SJCRH30 (cell line): ENCODE measurements at regions not wholly inside any gene's neighbourhood (a gene's known extent, or its start where the extent isn't known, plus 50 kb on each side); places are given as distances from the start of the nearest gene placed in this dataset.
A peak's percentile ranks its signal among the peaks of the same experiment; 100 is the strongest.

Experiments used
- DNase-seq, 2 experiments: peaks; one replicate each; pipeline ENCODE4 v3.0.0-alpha.2; 2015 to 2020
- H3K27ac ChIP-seq: fragments of 250-450 bp; sonication (Bioruptor Pico); 2 replicates; pipeline ENCODE4 v1.5.1; 2020; ENCODE audit warnings: mild to moderate bottlenecking, moderate library complexity
- H3K27me3 ChIP-seq: fragments of 250-450 bp; sonication (Bioruptor Pico); 2 replicates; pipeline ENCODE4 v1.5.1; 2020; ENCODE audit warnings: mild to moderate bottlenecking, moderate library complexity
- H3K36me3 ChIP-seq: fragments of 250-450 bp; sonication (Bioruptor Pico); 2 replicates; pipeline ENCODE4 v1.5.1; 2020; ENCODE audit warnings: mild to moderate bottlenecking, moderate library complexity
- H3K4me1 ChIP-seq: fragments of 250-450 bp; sonication (Bioruptor Pico); 2 replicates; pipeline ENCODE4 v1.5.1; 2020; ENCODE audit warnings: mild to moderate bottlenecking, moderate library complexity
- H3K4me3 ChIP-seq: fragments of 250-450 bp; sonication (Bioruptor Pico); 2 replicates; pipeline ENCODE4 v1.5.1; 2020; ENCODE audit warnings: mild to moderate bottlenecking, moderate library complexity
- H3K9me3 ChIP-seq: fragments of 250-450 bp; sonication (Bioruptor Pico); replicated peaks from 2 replicates; pipeline ENCODE4 v1.5.1; 2020; ENCODE audit warnings: mild to moderate bottlenecking, moderate library complexity

- DNase-seq = no peak
- H3K36me3 ChIP-seq = no peaks in the 10 kb centered on the region
- no peak overlapping the region for H3K4me3 ChIP-seq
- H3K4me1 ChIP-seq = no peaks in the 10 kb centered on the region
- no peaks in the 10 kb centered on the region for H3K9me3 ChIP-seq
- H3K27ac ChIP-seq = no peak overlapping the region
- no peaks in the 10 kb centered on the region for H3K27me3 ChIP-seq
These were observed 805.3 kb downstream of the SEMA5A start for GRCh38 chr5:8740595-8740994.

GRCh38 chr5:8749556-8749955 is 796.3 kb downstream of the SEMA5A start:
- no peak for DNase-seq
- Histone ChIP-seq H3K36me3 (no peaks in the 10 kb centered on the region), H3K4me1 (no peaks in the 10 kb centered on the region), H3K9me3 (no peaks in the 10 kb centered on the region), H3K27ac (no peak overlapping the region), H3K4me3 (no peak overlapping the region), H3K27me3 (no peaks in the 10 kb centered on the region)

GRCh38 chr5:8750100-8750499 is 795.8 kb downstream of the SEMA5A start:
- H3K4me1 ChIP-seq = no peaks in the 10 kb centered on the region
- no peaks in the 10 kb centered on the region for H3K9me3 ChIP-seq
- H3K27ac ChIP-seq = no peak overlapping the region
- no peaks in the 10 kb centered on the region for H3K27me3 ChIP-seq
- no peak overlapping the region for H3K4me3 ChIP-seq
- H3K36me3 ChIP-seq = no peaks in the 10 kb centered on the region
- no peak for DNase-seq

GRCh38 chr5:8751971-8752370 is 793.9 kb downstream of the SEMA5A start:
- DNase-seq = no peak
- Histone ChIP-seq H3K36me3 (no peaks in the 10 kb centered on the region), H3K27ac (no peak overlapping the region), H3K9me3 (no peaks in the 10 kb centered on the region), H3K4me3 (no peak overlapping the region), H3K27me3 (no peaks in the 10 kb centered on the region), H3K4me1 (no peaks in the 10 kb centered on the region)

- Histone ChIP-seq H3K4me3 (no peak overlapping the region), H3K36me3 (no peaks in the 10 kb centered on the region), H3K27ac (no peak overlapping the region), H3K9me3 (no peaks in the 10 kb centered on the region), H3K4me1 (no peaks in the 10 kb centered on the region), H3K27me3 (no peaks in the 10 kb centered on the region)
- no peak for DNase-seq
These were observed 793.3 kb downstream of the SEMA5A start for GRCh38 chr5:8752595-8752994.

GRCh38 chr5:8756498-8757084 is 789.3 kb downstream of the SEMA5A start:
- Histone ChIP-seq H3K36me3 (no peaks in the 10 kb centered on the region), H3K27me3 (no peaks in the 10 kb centered on the region), H3K27ac (no peak overlapping the region), H3K4me3 (no peak overlapping the region), H3K4me1 (no peaks in the 10 kb centered on the region), H3K9me3 (no peaks in the 10 kb centered on the region)
- peak; percentile 8 to 56 for DNase-seq

GRCh38 chr5:8765886-8766285 is 780.0 kb downstream of the SEMA5A start:
- peaks cover 11% of the 10 kb centered on the region for H3K4me1 ChIP-seq
- H3K27ac ChIP-seq = peak overlapping the region; percentile 41
- H3K4me3 ChIP-seq = no peak overlapping the region
- H3K27me3 ChIP-seq = no peaks in the 10 kb centered on the region
- H3K36me3 ChIP-seq = no peaks in the 10 kb centered on the region
- H3K9me3 ChIP-seq = no peaks in the 10 kb centered on the region
- DNase-seq = no peak

- no peaks in the 10 kb centered on the region for H3K36me3 ChIP-seq
- H3K4me1 ChIP-seq = peaks cover 11% of the 10 kb centered on the region
- no peaks in the 10 kb centered on the region for H3K9me3 ChIP-seq
- no peak overlapping the region for H3K4me3 ChIP-seq
- DNase-seq = peak; percentile 2 to 54
- H3K27ac ChIP-seq = peak overlapping the region; percentile 41; the same call in 1 of the 2 replicates
- H3K27me3 ChIP-seq = no peaks in the 10 kb centered on the region
These were observed 779.4 kb downstream of the SEMA5A start for GRCh38 chr5:8766448-8766847.

- no peak overlapping the region for H3K27ac ChIP-seq
- no peaks in the 10 kb centered on the region for H3K27me3 ChIP-seq
- H3K9me3 ChIP-seq = no peaks in the 10 kb centered on the region
- peaks cover 11% of the 10 kb centered on the region for H3K4me1 ChIP-seq
- H3K4me3 ChIP-seq = no peak overlapping the region
- H3K36me3 ChIP-seq = no peaks in the 10 kb centered on the region
- no peak for DNase-seq
These were observed 778.8 kb downstream of the SEMA5A start for GRCh38 chr5:8767111-8767510.

GRCh38 chr5:8767746-8768145 is 778.1 kb downstream of the SEMA5A start:
- Histone ChIP-seq H3K27me3 (no peaks in the 10 kb centered on the region), H3K4me3 (no peak overlapping the region), H3K27ac (no peak overlapping the region), H3K4me1 (peaks cover 11% of the 10 kb centered on the region), H3K36me3 (no peaks in the 10 kb centered on the region), H3K9me3 (no peaks in the 10 kb centered on the region)
- no peak for DNase-seq

- H3K4me3 ChIP-seq = no peak overlapping the region
- no peak for DNase-seq
- no peaks in the 10 kb centered on the region for H3K36me3 ChIP-seq
- no peaks in the 10 kb centered on the region for H3K9me3 ChIP-seq
- peaks cover 11% of the 10 kb centered on the region for H3K4me1 ChIP-seq
- H3K27me3 ChIP-seq = no peaks in the 10 kb centered on the region
- no peak overlapping the region for H3K27ac ChIP-seq
These were observed 776.2 kb downstream of the SEMA5A start for GRCh38 chr5:8769631-8770030.

GRCh38 chr5:8770431-8770830 is 775.4 kb downstream of the SEMA5A start:
- no peaks in the 10 kb centered on the region for H3K9me3 ChIP-seq
- no peak overlapping the region for H3K4me3 ChIP-seq
- H3K27ac ChIP-seq = no peak overlapping the region
- DNase-seq = no peak
- H3K27me3 ChIP-seq = no peaks in the 10 kb centered on the region
- peaks cover 9% of the 10 kb centered on the region for H3K4me1 ChIP-seq
- H3K36me3 ChIP-seq = no peaks in the 10 kb centered on the region

GRCh38 chr5:8773046-8773615 is 772.7 kb downstream of the SEMA5A start:
- no peak for DNase-seq
- no peaks in the 10 kb centered on the region for H3K27me3 ChIP-seq
- no peaks in the 10 kb centered on the region for H3K36me3 ChIP-seq
- no peaks in the 10 kb centered on the region for H3K9me3 ChIP-seq
- no peak overlapping the region for H3K27ac ChIP-seq
- H3K4me3 ChIP-seq = no peak overlapping the region
- no peaks in the 10 kb centered on the region for H3K4me1 ChIP-seq

- Histone ChIP-seq H3K36me3 (no peaks in the 10 kb centered on the region), H3K4me3 (no peak overlapping the region), H3K9me3 (no peaks in the 10 kb centered on the region), H3K4me1 (no peaks in the 10 kb centered on the region), H3K27me3 (no peaks in the 10 kb centered on the region), H3K27ac (no peak overlapping the region)
- DNase-seq = no peak
These were observed 761.2 kb downstream of the SEMA5A start for GRCh38 chr5:8784692-8785091.

GRCh38 chr5:8788246-8788645 is 757.6 kb downstream of the SEMA5A start:
- Histone ChIP-seq H3K27ac (no peak overlapping the region), H3K36me3 (no peaks in the 10 kb centered on the region), H3K27me3 (no peaks in the 10 kb centered on the region), H3K4me3 (no peak overlapping the region), H3K4me1 (no peaks in the 10 kb centered on the region), H3K9me3 (no peaks in the 10 kb centered on the region)
- no peak for DNase-seq

- Histone ChIP-seq H3K4me1 (no peaks in the 10 kb centered on the region), H3K36me3 (no peaks in the 10 kb centered on the region), H3K27ac (no peak overlapping the region), H3K27me3 (no peaks in the 10 kb centered on the region), H3K4me3 (no peak overlapping the region), H3K9me3 (no peaks in the 10 kb centered on the region)
- no peak for DNase-seq
These were observed 740.2 kb downstream of the SEMA5A start for GRCh38 chr5:8805653-8806052.
